Adrenal gland (tissue), 9 donors: ENCODE measurements at regions not wholly inside any gene's neighbourhood (a gene's known extent, or its start where the extent isn't known, plus 50 kb on each side); places are given as distances from the start of the nearest gene placed in this dataset.

Experiments
- DNase-seq, 7 donors: peaks; one replicate each; pipeline ENCODE4 v3.0.0-alpha.2; 2019 to 2020
- H3K27ac ChIP-seq, 5 donors: fragments of 200-600 bp; sonication (generic) in 4 of 5; 1 replicate in 3 of 5; 2 replicates in 2 of 5; pipeline versions ENCODE4 v1.5.1 to v1.8.0; 2016 to 2020; ENCODE audit warnings: mild to moderate bottlenecking in 1 of 5
- H3K27me3 ChIP-seq: fragments of 200-600 bp; 2 replicates; pipeline ENCODE4 v1.8.0; 2021
- H3K36me3 ChIP-seq, 2 donors: fragments of 200-600 bp; replicated peaks in 1 of 2; 1 replicate in 1 of 2; 2 replicates in 1 of 2; pipeline versions ENCODE4 v1.5.1 to v1.8.0; 2018 to 2022
- H3K4me1 ChIP-seq, 2 donors: fragments of 200-600 bp; replicated peaks in 1 of 2; 1 replicate in 1 of 2; 2 replicates in 1 of 2; pipeline versions ENCODE4 v1.5.1 to v1.8.0; 2018 to 2021
- H3K4me3 ChIP-seq, 4 donors: fragments of 200-600 bp; sonication (generic) in 3 of 4; one replicate each; pipeline ENCODE4 v1.5.1; 2016 to 2018
- H3K9me3 ChIP-seq, 3 donors: fragments of 200-600 bp; sonication (generic) in 1 of 3; replicated peaks in 1 of 3; 1 replicate in 2 of 3; 2 replicates in 1 of 3; pipeline versions ENCODE4 v1.5.1 to v1.8.0; 2016 to 2021
- POLR2A ChIP-seq, 2 donors: fragments of 450-650 bp; IDR thresholded peaks; one replicate each; pipeline ENCODE4 v1.6.1; 2017; ENCODE audit warnings: antibody characterized with exemption in 2 of 2, mild to moderate bottlenecking in 2 of 2, moderate library complexity in 1 of 2
- WGBS, 4 donors: extraction: QIAGEN DNeasy Blood & Tissue Kit in 2 of 4; methylation state at CpG; one replicate each; pipeline versions ENCODE4 v1.1.5 to v1.1.7; 2013 to 2017; 5-methylcytosine and 5-hydroxymethylcytosine counted together
- intact Hi-C, 2 donors: fragments of 100-400 bp; cut with DNase I; formaldehyde crosslinking; loops; one replicate each; pipeline versions ENCODE4 v1.14.1 to v1.15.0; 2022 to 2023
- TF ChIP-seq, protein P1 (sequence below), 6 experiments: fragments of 450-650 bp in 4 of 6; fragments of 200-600 bp in 2 of 6; sonication (generic) in 1 of 6; IDR thresholded peaks; 1 replicate in 5 of 6; 2 replicates in 1 of 6; pipeline versions ENCODE4 v1.5.1 to v1.8.0; 2016 to 2021; ENCODE audit warnings: antibody characterized with exemption in 6 of 6, mild to moderate bottlenecking in 2 of 6, moderate library complexity in 1 of 6
- donor health status: healthy with polysubstance abuse.
- donor health status: Bipolar disorder and iron deficiency.
- donor health status: DM: yes; HTN: yes; CAD: no.
- donor health status: DM: no; HTN: no; CAD: no.
- donor health status: DM: no; HTN: no; CAD: no.

DNA sequence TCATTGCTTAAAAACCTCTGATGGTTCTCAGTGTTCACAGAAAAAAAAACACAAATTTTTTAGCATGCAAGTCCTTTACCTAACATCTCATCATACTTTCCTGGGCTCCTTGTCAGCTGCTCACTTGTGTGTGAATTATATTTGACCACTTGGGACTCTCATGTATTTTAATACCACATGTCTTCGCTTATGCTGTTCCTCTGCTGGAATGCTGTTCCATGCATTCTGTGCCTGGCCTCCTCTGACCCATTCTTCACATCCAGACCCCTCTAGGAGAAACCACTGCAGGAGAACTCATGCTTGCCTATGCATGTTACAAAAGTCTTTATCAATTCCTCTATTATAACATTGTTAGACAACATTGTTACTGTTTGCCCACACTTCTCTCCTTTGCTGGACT is 157.6 kb downstream of the PDGFRA start:
- DNase-seq = no peak
- TF ChIP-seq POLR2A (IDR thresholded peaks at IDR 0.05) = no peak
- TF ChIP-seq, protein P1, sequence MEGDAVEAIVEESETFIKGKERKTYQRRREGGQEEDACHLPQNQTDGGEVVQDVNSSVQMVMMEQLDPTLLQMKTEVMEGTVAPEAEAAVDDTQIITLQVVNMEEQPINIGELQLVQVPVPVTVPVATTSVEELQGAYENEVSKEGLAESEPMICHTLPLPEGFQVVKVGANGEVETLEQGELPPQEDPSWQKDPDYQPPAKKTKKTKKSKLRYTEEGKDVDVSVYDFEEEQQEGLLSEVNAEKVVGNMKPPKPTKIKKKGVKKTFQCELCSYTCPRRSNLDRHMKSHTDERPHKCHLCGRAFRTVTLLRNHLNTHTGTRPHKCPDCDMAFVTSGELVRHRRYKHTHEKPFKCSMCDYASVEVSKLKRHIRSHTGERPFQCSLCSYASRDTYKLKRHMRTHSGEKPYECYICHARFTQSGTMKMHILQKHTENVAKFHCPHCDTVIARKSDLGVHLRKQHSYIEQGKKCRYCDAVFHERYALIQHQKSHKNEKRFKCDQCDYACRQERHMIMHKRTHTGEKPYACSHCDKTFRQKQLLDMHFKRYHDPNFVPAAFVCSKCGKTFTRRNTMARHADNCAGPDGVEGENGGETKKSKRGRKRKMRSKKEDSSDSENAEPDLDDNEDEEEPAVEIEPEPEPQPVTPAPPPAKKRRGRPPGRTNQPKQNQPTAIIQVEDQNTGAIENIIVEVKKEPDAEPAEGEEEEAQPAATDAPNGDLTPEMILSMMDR (IDR thresholded peaks at IDR 0.05) = no peak
- Histone ChIP-seq H3K4me1 (no peaks in the 10 kb centered on the region), H3K27me3 (no peaks in the 10 kb centered on the region), H3K27ac (no peak overlapping the region), H3K36me3 (no peaks in the 10 kb centered on the region), H3K9me3 (no peaks in the 10 kb centered on the region), H3K4me3 (no peak overlapping the region)
- intact Hi-C loops = no loop called here
- WGBS, 4 donors = 95 to 100% (median 98%) methylated on average over 1 of the region's 1 CpG

DNA sequence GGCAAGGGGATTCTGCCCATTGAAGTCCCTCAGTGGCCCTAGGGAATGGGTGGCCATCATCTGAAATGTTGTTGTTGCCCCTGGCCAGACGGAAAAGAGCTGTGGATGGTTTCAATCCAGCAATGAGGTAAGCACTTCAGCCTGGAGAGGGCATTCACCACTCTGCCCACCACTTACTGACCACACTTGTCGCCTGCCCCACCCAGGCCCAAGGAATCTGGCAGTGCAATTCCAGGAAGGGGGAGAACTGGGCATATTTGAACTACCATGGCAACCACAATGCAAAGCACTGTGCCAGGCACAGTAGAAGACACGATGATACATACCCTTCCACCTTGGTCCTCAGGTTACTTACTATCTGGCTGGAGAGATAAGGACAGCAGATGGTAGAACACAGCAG is 161.6 kb downstream of the PDGFRA start:
- Histone ChIP-seq H3K9me3 (no peaks in the 10 kb centered on the region), H3K36me3 (no peaks in the 10 kb centered on the region), H3K27ac (no peak overlapping the region), H3K4me3 (no peak overlapping the region), H3K27me3 (no peaks in the 10 kb centered on the region), H3K4me1 (no peaks in the 10 kb centered on the region)
- DNase-seq = no peak
- no peak for TF ChIP-seq POLR2A (IDR thresholded peaks at IDR 0.05)
- TF ChIP-seq, protein P1 (IDR thresholded peaks at IDR 0.05) = no peak
- intact Hi-C loops = no loop called here
- WGBS, 4 donors = 58 to 79% (median 74%) methylated on average over 2 to 3 of the region's 3 CpGs

DNA sequence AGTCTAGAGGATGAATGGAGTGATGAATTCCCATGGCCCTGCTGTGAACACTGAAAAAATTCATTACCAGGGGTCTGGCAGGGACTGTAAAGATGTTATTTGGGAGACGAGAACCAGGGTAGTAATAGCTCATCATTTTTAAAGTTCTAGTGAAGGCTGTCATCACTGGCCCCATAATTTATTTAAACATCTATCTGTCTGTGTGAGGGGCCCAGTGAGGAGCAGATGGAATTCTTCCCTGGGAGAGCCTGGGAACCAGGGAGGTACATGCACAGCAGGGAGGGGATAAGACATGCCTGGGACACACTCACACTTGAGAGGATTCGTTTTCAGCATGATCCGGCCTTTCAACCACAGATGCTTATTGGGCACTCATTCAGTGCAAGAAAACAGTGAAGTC is 162.0 kb downstream of the PDGFRA start:
- TF ChIP-seq POLR2A (IDR thresholded peaks at IDR 0.05) = no peak
- TF ChIP-seq, protein P1 (IDR thresholded peaks at IDR 0.05) = no peak
- 13 to 44% (median 24%) methylated on average over 1 to 3 of the region's 3 CpGs for WGBS, 4 donors
- no peaks in the 10 kb centered on the region for H3K36me3 ChIP-seq

DNA sequence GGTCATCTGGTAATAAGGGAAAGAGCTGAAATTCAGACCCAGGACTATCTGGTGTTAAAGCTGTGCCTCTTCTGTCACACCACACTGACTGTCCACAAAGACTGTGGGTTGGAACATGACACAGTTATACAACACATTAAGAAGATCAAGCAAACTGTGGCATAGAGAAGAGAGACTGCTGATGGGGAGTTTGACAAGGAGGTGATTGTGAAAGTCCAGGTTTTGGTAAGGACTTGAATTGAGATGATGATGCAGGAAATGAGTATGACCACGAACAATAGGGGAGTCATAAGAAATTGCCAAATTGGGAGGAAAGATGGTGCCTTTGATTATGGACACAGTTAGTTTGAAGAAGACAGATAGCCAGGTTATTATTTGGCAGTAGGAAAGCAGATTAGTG is 163.4 kb downstream of the PDGFRA start:
- H3K9me3 ChIP-seq = no peaks in the 10 kb centered on the region
- H3K27me3 ChIP-seq = no peaks in the 10 kb centered on the region
- TF ChIP-seq POLR2A (IDR thresholded peaks at IDR 0.05) = no peak
- TF ChIP-seq, protein P1 (IDR thresholded peaks at IDR 0.05) = no peak
- no peaks in the 10 kb centered on the region for H3K36me3 ChIP-seq
- H3K4me1 ChIP-seq = no peaks in the 10 kb centered on the region
- H3K27ac ChIP-seq = no peak overlapping the region
- DNase-seq = no peak
- WGBS, 4 donors = 61 to 80% (median 72%) methylated on average over 1 of the region's 1 CpG
- intact Hi-C loops = no loop called here
- H3K4me3 ChIP-seq = no peak overlapping the region

More for the DNA sequence above, 162.0 kb downstream of the PDGFRA start:
- Histone ChIP-seq H3K4me3 (no peak overlapping the region), H3K4me1 (no peaks in the 10 kb centered on the region), H3K27ac (no peak overlapping the region), H3K27me3 (no peaks in the 10 kb centered on the region), H3K9me3 (no peaks in the 10 kb centered on the region)
- intact Hi-C loops = no loop called here
- no peak for DNase-seq
